Smooth muscle cell (in vitro differentiated cells): ENCODE measurements at regions not wholly inside any gene's neighbourhood (a gene's known extent, or its start where the extent isn't known, plus 50 kb on each side); places are given as distances from the start of the nearest gene placed in this dataset.

Experiments used
- DNase-seq: peaks from one replicate; lab custom pipeline; 2025; ENCODE audit not compliant: unreplicated experiment; lab: John Stamatoyannopoulos, UW
- H2AFZ ChIP-seq: fragments of 200-600 bp; sonication (generic); 2 replicates; pipeline ENCODE4 v1.6.0; 2016; ENCODE audit warnings: antibody characterized with exemption, low read depth, mild to moderate bottlenecking
- H3F3A ChIP-seq: fragments of 200-600 bp; sonication (generic); 2 replicates; pipeline ENCODE4 v1.6.0; 2017; ENCODE audit warnings: antibody characterized with exemption, low read depth
- H3K27ac ChIP-seq: fragments of 200-600 bp; sonication (generic); 2 replicates; pipeline ENCODE4 v1.5.1; 2016; ENCODE audit warnings: low read depth, mild to moderate bottlenecking
- H3K27me3 ChIP-seq: fragments of 200-600 bp; sonication (generic); 2 replicates; pipeline ENCODE4 v1.6.1; 2016; ENCODE audit warnings: low read depth, mild to moderate bottlenecking
- H3K36me3 ChIP-seq: fragments of 200-600 bp; sonication (generic); 2 replicates; pipeline ENCODE4 v1.5.1; 2016; ENCODE audit warnings: low read depth
- H3K4me1 ChIP-seq: fragments of 200-600 bp; sonication (generic); 2 replicates; pipeline ENCODE4 v1.5.1; 2016; ENCODE audit warnings: low read depth
- H3K4me2 ChIP-seq: fragments of 200-600 bp; sonication (generic); 2 replicates; pipeline ENCODE4 v1.6.0; 2016; ENCODE audit warnings: mild to moderate bottlenecking
- H3K4me3 ChIP-seq: fragments of 200-600 bp; sonication (generic); 2 replicates; pipeline ENCODE4 v1.5.1; 2016; ENCODE audit warnings: mild to moderate bottlenecking
- H3K79me2 ChIP-seq: fragments of 200-600 bp; sonication (generic); 2 replicates; pipeline ENCODE4 v1.6.0; 2016; ENCODE audit warnings: low read depth, mild to moderate bottlenecking
- H3K9ac ChIP-seq: fragments of 200-600 bp; sonication (generic); 2 replicates; pipeline ENCODE4 v1.6.0; 2016; ENCODE audit warnings: low read depth
- H3K9me3 ChIP-seq: fragments of 200-600 bp; sonication (generic); replicated peaks from 2 replicates; pipeline ENCODE4 v1.5.1; 2016; ENCODE audit warnings: low read depth
- H4K20me1 ChIP-seq: fragments of 200-600 bp; sonication (generic); 2 replicates; pipeline ENCODE4 v1.6.0; 2016; ENCODE audit warnings: low read depth
- CTCF ChIP-seq: fragments of 200-600 bp; sonication (generic); IDR thresholded peaks from 2 replicates; pipeline ENCODE4 v1.5.1; 2017; ENCODE audit warnings: borderline replicate concordance, mild to moderate bottlenecking, antibody characterized with exemption; ENCODE audit not compliant: insufficient read depth, poor library complexity, severe bottlenecking
- whole genome bisulfite sequencing: methylation state at CpG from one replicate; pipeline ENCODE4 v1.1.7; 2016; ENCODE audit warnings: low lambda C conversion rate; 5-methylcytosine and 5-hydroxymethylcytosine counted together

GRCh38 chr2:238691596-238692491 lies 156.0 kb upstream of the TWIST2 start:
- H3K9ac ChIP-seq: no peak overlapping the region
- no peaks in the 10 kb centered on the region for H3K27me3 ChIP-seq
- H3K4me1 ChIP-seq: no peaks in the 10 kb centered on the region
- no peak for TF ChIP-seq CTCF
- H4K20me1 ChIP-seq: no peaks in the 10 kb centered on the region
- H3K79me2 ChIP-seq: no peaks in the 10 kb centered on the region
- H3K36me3 ChIP-seq: no peaks in the 10 kb centered on the region
- H3F3A ChIP-seq: no peaks in the 10 kb centered on the region
- no peak overlapping the region for H3K4me3 ChIP-seq
- H3K27ac ChIP-seq: no peak overlapping the region
- H2AFZ ChIP-seq: no peak overlapping the region
- H3K9me3 ChIP-seq: no peaks in the 10 kb centered on the region
- 90% methylated on average over 16 of the region's 16 CpGs for WGBS
- no peak for DNase-seq
- no peak overlapping the region for H3K4me2 ChIP-seq

GRCh38 chr2:238692562-238692961 lies 155.3 kb upstream of the TWIST2 start:
- Histone ChIP-seq H3K9ac (no peak overlapping the region), H4K20me1 (no peaks in the 10 kb centered on the region), H3K79me2 (no peaks in the 10 kb centered on the region), H3K4me1 (no peaks in the 10 kb centered on the region), H3F3A (no peaks in the 10 kb centered on the region), H3K9me3 (no peaks in the 10 kb centered on the region), H2AFZ (no peak overlapping the region), H3K36me3 (no peaks in the 10 kb centered on the region), H3K4me3 (no peak overlapping the region), H3K27me3 (no peaks in the 10 kb centered on the region), H3K4me2 (no peak overlapping the region), H3K27ac (no peak overlapping the region)
- DNase-seq: no peak
- WGBS: 85% methylated on average over 7 of the region's 7 CpGs
- TF ChIP-seq CTCF: no peak

- no peaks in the 10 kb centered on the region for H3K79me2 ChIP-seq
- H3K9ac ChIP-seq: no peak overlapping the region
- no peaks in the 10 kb centered on the region for H3K4me1 ChIP-seq
- no peak overlapping the region for H3K4me3 ChIP-seq
- H3F3A ChIP-seq: no peaks in the 10 kb centered on the region
- H4K20me1 ChIP-seq: no peaks in the 10 kb centered on the region
- H3K4me2 ChIP-seq: no peak overlapping the region
- no peak for DNase-seq
- no peak for TF ChIP-seq CTCF
- H3K27ac ChIP-seq: no peak overlapping the region
- WGBS: 87% methylated on average over 13 of the region's 13 CpGs
- no peaks in the 10 kb centered on the region for H3K9me3 ChIP-seq
- no peak overlapping the region for H2AFZ ChIP-seq
- no peaks in the 10 kb centered on the region for H3K27me3 ChIP-seq
- no peaks in the 10 kb centered on the region for H3K36me3 ChIP-seq
These were observed 154.4 kb upstream of the TWIST2 start for GRCh38 chr2:238693337-238694093.
